IMR-90 (cell line): ENCODE measurements at regions not wholly inside any gene's neighbourhood (a gene's known extent, or its start where the extent isn't known, plus 50 kb on each side); places are given as distances from the start of the nearest gene placed in this dataset.

Experiments
- ATAC-seq: fragments of 200-7000 bp; cut with Tn5 transposase; 2 replicates; pipeline ENCODE4 v1.9.1; 2020; ENCODE audit warnings: low read depth, mild to moderate bottlenecking, moderate library complexity
- BruUV-seq: library from RNA; stranded (reverse); fragments of 400-500 nt; replicated peaks from 2 replicates; lab custom pipeline; 2021; lab: Mats Ljungman, UMichigan
- CTCF ChIA-PET: fragments of 300-600 bp; formaldehyde crosslinking; extraction: SDS; loops from one replicate; lab custom pipeline; 2021; ENCODE audit warnings: antibody characterized with exemption; lab: Yijun Ruan, JAX
- POLR2A ChIA-PET: fragments of 300-600 bp; sonication (Branson Sonifier 250); formaldehyde crosslinking; loops from one replicate; lab custom pipeline; 2022; ENCODE audit warnings: antibody characterized with exemption; ENCODE audit not compliant: unreplicated experiment; lab: Charles Lee
- DNase-seq: peaks from one replicate; pipeline ENCODE4 v3.0.0; 2013
- H2AFZ ChIP-seq: replicated peaks from 2 replicates; pipeline ENCODE3; 2013; ENCODE audit warnings: low read length, mild to moderate bottlenecking; ENCODE audit not compliant: poor library complexity
- H2AK5ac ChIP-seq: 2 replicates; pipeline ENCODE4 v1.6.1; 2013; ENCODE audit warnings: low read depth, low read length, inconsistent platforms
- H2AK9ac ChIP-seq: replicated peaks from 2 replicates; pipeline ENCODE3; 2013; ENCODE audit warnings: mild to moderate bottlenecking, low read depth, low read length, moderate library complexity; ENCODE audit not compliant: poor library complexity
- H2BK120ac ChIP-seq: 2 replicates; pipeline ENCODE4 v1.6.1; 2013; ENCODE audit warnings: low read depth, low read length, inconsistent platforms
- H2BK15ac ChIP-seq: 3 replicates; pipeline ENCODE4 v1.6.1; 2013; ENCODE audit warnings: low read depth, low read length, inconsistent platforms
- H2BK20ac ChIP-seq: 2 replicates; pipeline ENCODE4 v1.6.1; 2013; ENCODE audit warnings: low read depth, mild to moderate bottlenecking, inconsistent platforms, low read length, moderate library complexity
- H2BK5ac ChIP-seq: 2 replicates; pipeline ENCODE4 v1.6.1; 2013; ENCODE audit warnings: mild to moderate bottlenecking, low read depth, low read length, inconsistent platforms; ENCODE audit not compliant: poor library complexity, severe bottlenecking
- H3K14ac ChIP-seq: replicated peaks from 2 replicates; pipeline ENCODE4 v1.6.1; 2013; ENCODE audit warnings: low read depth, low read length, inconsistent platforms
- H3K18ac ChIP-seq: 2 replicates; pipeline ENCODE4 v1.6.1; 2013; ENCODE audit warnings: low read depth, low read length, control low read depth
- H3K23ac ChIP-seq: 2 replicates; pipeline ENCODE4 v1.6.1; 2013; ENCODE audit warnings: low read depth, low read length, inconsistent platforms
- H3K27ac ChIP-seq: 2 replicates; pipeline ENCODE4 v1.5.1; 2013; ENCODE audit warnings: mild to moderate bottlenecking, control low read depth, low read length; ENCODE audit not compliant: insufficient read depth
- H3K27me3 ChIP-seq: 2 replicates; pipeline ENCODE4 v1.6.1; 2013; ENCODE audit warnings: low read length; ENCODE audit not compliant: control insufficient read depth, insufficient read depth
- H3K36me3 ChIP-seq: 2 replicates; pipeline ENCODE4 v1.6.1; 2013; ENCODE audit warnings: low read length, mixed read lengths; ENCODE audit not compliant: control insufficient read depth, insufficient read depth
- H3K4ac ChIP-seq: 2 replicates; pipeline ENCODE4 v1.6.1; 2013; ENCODE audit warnings: low read depth, low read length, inconsistent platforms
- H3K4me1 ChIP-seq: 2 replicates; pipeline ENCODE4 v1.6.1; 2013; ENCODE audit warnings: low read length, mixed read lengths; ENCODE audit not compliant: control insufficient read depth, insufficient read depth
- H3K4me2 ChIP-seq: 2 replicates; pipeline ENCODE4 v1.6.1; 2013; ENCODE audit warnings: low read depth, mild to moderate bottlenecking, control low read depth, low read length, moderate library complexity
- H3K4me3 ChIP-seq: 2 replicates; pipeline ENCODE4 v1.5.1; 2013; ENCODE audit warnings: low read depth, mild to moderate bottlenecking, control low read depth, low read length, moderate library complexity; ENCODE audit not compliant: insufficient read depth
- H3K56ac ChIP-seq: 2 replicates; pipeline ENCODE4 v1.6.1; 2013; ENCODE audit warnings: low read length, inconsistent platforms; ENCODE audit not compliant: insufficient read depth; ENCODE audit errors: extremely low read depth
- H3K79me1 ChIP-seq, 2 experiments: 2 replicates each; pipeline ENCODE4 v1.6.1; 2013; ENCODE audit warnings: low read length in 2 of 2, inconsistent platforms in 1 of 2, low read depth in 1 of 2
- H3K9ac ChIP-seq: 2 replicates; pipeline ENCODE4 v1.6.1; 2013; ENCODE audit warnings: low read depth, low read length, control low read depth
- H3K9me1 ChIP-seq: 2 replicates; pipeline ENCODE4 v1.6.1; 2013; ENCODE audit warnings: low read length, inconsistent platforms; ENCODE audit not compliant: insufficient read depth
- H3K9me3 ChIP-seq: 2 replicates; pipeline ENCODE4 v1.6.1; 2013; ENCODE audit warnings: low read length; ENCODE audit not compliant: control insufficient read depth, insufficient read depth
- H4K20me1 ChIP-seq: 2 replicates; pipeline ENCODE4 v1.6.1; 2013; ENCODE audit warnings: low read length, inconsistent platforms; ENCODE audit not compliant: insufficient read depth
- H4K5ac ChIP-seq: 2 replicates; pipeline ENCODE4 v1.6.1; 2013; ENCODE audit warnings: mild to moderate bottlenecking, low read depth, low read length, control low read depth
- H4K8ac ChIP-seq, 2 experiments: 2 replicates each; pipeline ENCODE4 v1.6.1; 2013; ENCODE audit warnings: low read depth in 2 of 2, low read length in 2 of 2, control low read depth in 1 of 2, inconsistent platforms in 1 of 2
- H4K91ac ChIP-seq: 2 replicates; pipeline ENCODE4 v1.6.1; 2013; ENCODE audit warnings: low read depth, low read length, inconsistent platforms; ENCODE audit not compliant: insufficient read depth
- ELK1 ChIP-seq: fragments of 150-350 bp; IDR thresholded peaks from 2 replicates; pipeline ENCODE4 v1.6.1; 2016; ENCODE audit warnings: low read depth, mild to moderate bottlenecking, low read length, moderate library complexity, borderline replicate concordance
- NFE2L2 ChIP-seq: fragments of 150-350 bp; IDR thresholded peaks from 2 replicates; pipeline ENCODE4 v1.6.1; 2016; ENCODE audit warnings: low read depth, mild to moderate bottlenecking, low read length
- RAD21 ChIP-seq: IDR thresholded peaks from 2 replicates; pipeline ENCODE4 v1.6.1; 2012; ENCODE audit warnings: low read length, improper control_type of control experiment
- SMC3 ChIP-seq: fragments of 150-350 bp; IDR thresholded peaks from 2 replicates; pipeline ENCODE4 v1.6.1; 2016; ENCODE audit warnings: low read depth, mild to moderate bottlenecking, antibody characterized with exemption, low read length, moderate library complexity
- WGBS, 2 experiments: methylation state at CpG; one replicate each; pipeline versions ENCODE4 v1.1.5 to v1.1.7; 2013; ENCODE audit warnings: missing lambda C conversion rate in 2 of 2; ENCODE audit not compliant: insufficient read length in 1 of 2; ENCODE audit errors: extremely low coverage in 2 of 2; 5-methylcytosine and 5-hydroxymethylcytosine counted together
- dilution Hi-C: fragments of 300-500 bp; cut with HindIII; formaldehyde crosslinking; loops from one replicate; pipeline ENCODE4 v1.14.3; 2018; ENCODE audit warnings: low sequenced_read_pairs; ENCODE audit not compliant: unreplicated experiment
- in situ Hi-C: fragments of 300-500 bp; cut with MboI; formaldehyde crosslinking; loops from 3 replicates; pipeline ENCODE4 v1.14.3; 2019; ENCODE audit warnings: low sequenced_read_pairs, inconsistent platforms, mixed read lengths
- intact Hi-C: fragments of 100-400 bp; cut with micrococcal nuclease; formaldehyde crosslinking; loops from 2 replicates; pipeline ENCODE4 v1.10.0; 2022
- TF ChIP-seq, protein P1 (sequence below): conservative IDR thresholded peaks from 2 replicates; pipeline ENCODE4 v1.5.1; 2012; ENCODE audit warnings: mild to moderate bottlenecking, low read depth, low read length, improper control_type of control experiment

DNA sequence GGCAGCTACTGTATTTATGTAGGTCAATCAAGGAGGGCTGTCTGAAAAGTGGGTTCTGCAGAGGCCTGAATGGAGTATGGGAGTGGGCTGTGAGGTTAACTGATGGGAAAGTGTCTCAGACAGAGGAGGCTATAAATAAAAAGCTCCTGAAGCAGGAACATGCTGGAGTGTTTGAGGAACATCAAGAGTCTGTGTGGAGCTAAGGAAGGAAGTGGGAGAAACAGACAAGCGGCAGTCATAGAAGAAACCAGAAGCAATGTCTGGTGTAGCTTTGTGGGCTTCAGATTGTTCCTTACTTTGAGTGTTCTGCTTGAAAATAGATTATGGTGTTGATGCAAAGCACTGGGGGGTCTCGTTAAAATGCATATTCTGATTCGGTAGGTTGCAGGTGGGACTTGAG lies 101.5 kb upstream of the OGFRL1 start (continued):
- TF ChIP-seq, protein P1, sequence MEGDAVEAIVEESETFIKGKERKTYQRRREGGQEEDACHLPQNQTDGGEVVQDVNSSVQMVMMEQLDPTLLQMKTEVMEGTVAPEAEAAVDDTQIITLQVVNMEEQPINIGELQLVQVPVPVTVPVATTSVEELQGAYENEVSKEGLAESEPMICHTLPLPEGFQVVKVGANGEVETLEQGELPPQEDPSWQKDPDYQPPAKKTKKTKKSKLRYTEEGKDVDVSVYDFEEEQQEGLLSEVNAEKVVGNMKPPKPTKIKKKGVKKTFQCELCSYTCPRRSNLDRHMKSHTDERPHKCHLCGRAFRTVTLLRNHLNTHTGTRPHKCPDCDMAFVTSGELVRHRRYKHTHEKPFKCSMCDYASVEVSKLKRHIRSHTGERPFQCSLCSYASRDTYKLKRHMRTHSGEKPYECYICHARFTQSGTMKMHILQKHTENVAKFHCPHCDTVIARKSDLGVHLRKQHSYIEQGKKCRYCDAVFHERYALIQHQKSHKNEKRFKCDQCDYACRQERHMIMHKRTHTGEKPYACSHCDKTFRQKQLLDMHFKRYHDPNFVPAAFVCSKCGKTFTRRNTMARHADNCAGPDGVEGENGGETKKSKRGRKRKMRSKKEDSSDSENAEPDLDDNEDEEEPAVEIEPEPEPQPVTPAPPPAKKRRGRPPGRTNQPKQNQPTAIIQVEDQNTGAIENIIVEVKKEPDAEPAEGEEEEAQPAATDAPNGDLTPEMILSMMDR, result no peak

DNA sequence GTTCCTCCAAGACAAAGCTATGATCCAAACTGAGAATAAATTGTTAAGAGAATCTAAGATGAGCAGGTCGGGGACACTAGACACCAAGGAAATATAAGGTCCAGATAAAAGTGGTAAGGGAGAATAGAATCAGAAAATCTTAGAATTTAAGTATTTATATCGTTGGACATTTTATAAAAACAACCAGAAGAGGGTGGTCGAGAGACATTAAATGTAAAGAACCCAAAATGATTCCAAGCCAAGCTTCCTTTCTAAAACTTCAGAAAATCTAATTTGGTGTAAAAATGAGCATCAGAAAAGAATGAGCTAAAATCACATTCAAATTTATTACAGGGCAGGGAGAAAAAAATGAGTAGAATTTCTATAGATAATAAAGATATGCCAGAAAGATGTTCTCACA lies 97.8 kb upstream of the OGFRL1 start:
- TF ChIP-seq NFE2L2 (no peak), ELK1 (no peak), RAD21 (peak; percentile 77), SMC3 (peak; percentile 81)
- TF ChIP-seq, protein P1, result peak; percentile 67
- Histone ChIP-seq H3K27ac (no peak overlapping the region), H2BK5ac (no peak overlapping the region), H3K4me2 (no peak overlapping the region), H3K4me3 (no peak overlapping the region), H3K9me1 (no peaks in the 10 kb centered on the region), H2BK15ac (no peak overlapping the region), H3K9me3 (no peaks in the 10 kb centered on the region), H3K4ac (no peak overlapping the region), H2AK9ac (no peak overlapping the region), H2BK120ac (no peak overlapping the region), H4K91ac (no peak overlapping the region), H3K23ac (no peak overlapping the region), H3K14ac (no peak overlapping the region), H3K79me1 (no peaks in the 10 kb centered on the region), H3K4me1 (peaks cover 2% of the 10 kb centered on the region; the same call in 1 of the 2 replicates), H2AFZ (no peak overlapping the region), H3K27me3 (no peaks in the 10 kb centered on the region), H4K8ac (no peak overlapping the region), H2BK20ac (no peak overlapping the region), H3K18ac (no peak overlapping the region), H3K56ac (no peak overlapping the region), H3K36me3 (no peaks in the 10 kb centered on the region), H4K5ac (no peak overlapping the region), H2AK5ac (no peak overlapping the region), H4K20me1 (no peaks in the 10 kb centered on the region), H3K9ac (no peak overlapping the region)
- BruUV-seq, result no TSS peak
- 0% methylated on average over 1 of the region's 3 CpGs; no CpG with 5 or more reads in 1 of the 2 experiments for WGBS, 2 experiments
- DNase-seq (peak; percentile 52), ATAC-seq (no peak)
- dilution Hi-C loops, result loop anchor here (25.0 kb wide), 1 partner anchor 171 kb away; no protein-coding TSS in a partner anchor
- intact Hi-C loops, result loop anchor here (1.0 to 2.0 kb wide), 3 partner anchors 98 to 319 kb away; partner anchors contain the start of gene OGFRL1
- in situ Hi-C loops, result loop anchor here (5.0 to 25.0 kb wide), 4 partner anchors 94 to 896 kb away; partner anchors contain the start of gene OGFRL1
- POLR2A ChIA-PET, result interaction anchor here (1.0 kb wide), 1 partner anchor 9 kb away, joined by 5 read pairs; no protein-coding TSS in a partner anchor
- CTCF ChIA-PET, result interaction anchor here (0.7 to 1.5 kb wide), 9 partner anchors 9 to 279 kb away, joined by 3 to 4 read pairs (median 3); no protein-coding TSS in a partner anchor
